Activated naive CD4-positive, alpha-beta T cell treated with anti-CD3 and anti-CD28 coated beads, Interleukin-2, amount 50 U/mL, for 24 hours (primary cell): ENCODE measurements at regions not wholly inside any gene's neighbourhood (a gene's known extent, or its start where the extent isn't known, plus 50 kb on each side); places are given as distances from the start of the nearest gene placed in this dataset.

Experiments
- H3K27ac Mint-ChIP-seq: one replicate; pipeline ENCODE4 v1.8.0; 2021; ENCODE audit warnings: mild to moderate bottlenecking, mixed read lengths
- H3K27me3 Mint-ChIP-seq: one replicate; pipeline ENCODE4 v1.8.0; 2021; ENCODE audit warnings: mixed read lengths
- H3K36me3 Mint-ChIP-seq: one replicate; pipeline ENCODE4 v1.8.0; 2021; ENCODE audit warnings: mixed read lengths
- H3K4me1 Mint-ChIP-seq: one replicate; pipeline ENCODE4 v1.8.0; 2021; ENCODE audit warnings: mixed read lengths
- H3K4me3 Mint-ChIP-seq: one replicate; pipeline ENCODE4 v1.8.0; 2021; ENCODE audit warnings: mild to moderate bottlenecking, mixed read lengths
- H3K9me3 Mint-ChIP-seq: one replicate; pipeline ENCODE4 v1.8.0; 2021; ENCODE audit warnings: mixed read lengths

DNA sequence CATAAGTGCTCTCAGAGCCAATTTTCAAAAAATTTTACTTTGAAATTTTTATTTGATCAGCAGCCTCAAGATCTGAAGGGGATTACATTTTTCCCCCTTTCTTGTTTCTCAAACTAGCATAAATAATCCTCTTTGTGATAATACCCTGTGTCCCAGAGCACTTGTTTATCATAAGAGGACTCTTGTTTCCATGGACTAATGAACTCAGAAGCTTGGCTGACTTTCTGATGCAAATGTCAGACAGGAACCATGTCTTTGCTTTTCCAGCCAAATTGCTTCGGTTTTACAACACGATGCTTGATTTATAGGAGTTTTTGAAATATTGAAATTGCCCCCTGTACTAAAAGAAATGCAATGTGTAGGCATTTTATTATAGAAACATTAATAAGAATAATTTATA, 859.3 kb upstream of the LCORL start:
- Mint-ChIP-seq H3K9me3 (peaks cover 11% of the 10 kb centered on the region), H3K27ac (no peak overlapping the region), H3K4me1 (no peaks in the 10 kb centered on the region), H3K36me3 (no peaks in the 10 kb centered on the region), H3K27me3 (no peaks in the 10 kb centered on the region), H3K4me3 (no peak overlapping the region)

DNA sequence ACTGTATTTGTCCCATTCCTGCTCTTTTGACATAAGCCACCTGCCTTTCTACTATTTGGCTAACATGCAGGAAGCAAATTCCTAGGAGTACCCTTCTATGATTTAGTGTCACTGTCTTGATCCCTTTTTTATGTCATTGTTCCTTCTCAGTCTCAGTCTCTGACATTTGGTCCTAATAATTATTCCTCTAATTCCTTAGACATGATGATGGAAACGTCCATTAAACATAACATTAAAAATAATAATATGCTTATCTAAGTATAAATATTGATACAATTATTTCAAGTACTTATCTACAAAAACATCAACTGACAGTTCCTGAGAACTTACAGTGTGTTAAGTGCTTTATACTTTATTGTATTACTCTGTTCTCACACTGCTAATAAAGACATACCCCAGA, 857.0 kb upstream of the LCORL start:
- H3K27ac Mint-ChIP-seq = no peak overlapping the region
- no peaks in the 10 kb centered on the region for H3K27me3 Mint-ChIP-seq
- peaks cover 11% of the 10 kb centered on the region for H3K9me3 Mint-ChIP-seq
- no peaks in the 10 kb centered on the region for H3K4me1 Mint-ChIP-seq
- H3K36me3 Mint-ChIP-seq = no peaks in the 10 kb centered on the region
- H3K4me3 Mint-ChIP-seq = no peak overlapping the region

DNA sequence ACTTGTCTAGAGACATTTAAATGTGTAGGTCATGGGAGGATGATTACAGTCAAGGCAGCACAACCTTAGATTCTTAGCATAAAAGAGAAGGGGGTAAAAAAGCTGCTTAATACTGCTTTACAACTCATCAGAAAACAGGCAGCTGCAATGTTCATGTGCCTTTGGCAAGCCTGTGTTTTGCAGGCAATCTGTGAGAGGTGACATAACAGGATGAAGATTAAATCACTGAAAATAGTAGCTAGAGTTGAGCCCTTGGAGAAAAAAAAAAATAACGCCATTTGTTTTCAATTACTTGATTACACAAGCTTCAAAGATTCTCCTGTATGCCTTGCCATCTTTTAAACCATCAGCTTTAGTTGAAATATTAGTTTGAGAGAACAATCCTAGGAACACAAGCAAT, 847.6 kb upstream of the LCORL start:
- Mint-ChIP-seq H3K27ac (no peak overlapping the region), H3K9me3 (peaks cover 15% of the 10 kb centered on the region), H3K36me3 (no peaks in the 10 kb centered on the region), H3K4me1 (no peaks in the 10 kb centered on the region), H3K4me3 (no peak overlapping the region), H3K27me3 (no peaks in the 10 kb centered on the region)

DNA sequence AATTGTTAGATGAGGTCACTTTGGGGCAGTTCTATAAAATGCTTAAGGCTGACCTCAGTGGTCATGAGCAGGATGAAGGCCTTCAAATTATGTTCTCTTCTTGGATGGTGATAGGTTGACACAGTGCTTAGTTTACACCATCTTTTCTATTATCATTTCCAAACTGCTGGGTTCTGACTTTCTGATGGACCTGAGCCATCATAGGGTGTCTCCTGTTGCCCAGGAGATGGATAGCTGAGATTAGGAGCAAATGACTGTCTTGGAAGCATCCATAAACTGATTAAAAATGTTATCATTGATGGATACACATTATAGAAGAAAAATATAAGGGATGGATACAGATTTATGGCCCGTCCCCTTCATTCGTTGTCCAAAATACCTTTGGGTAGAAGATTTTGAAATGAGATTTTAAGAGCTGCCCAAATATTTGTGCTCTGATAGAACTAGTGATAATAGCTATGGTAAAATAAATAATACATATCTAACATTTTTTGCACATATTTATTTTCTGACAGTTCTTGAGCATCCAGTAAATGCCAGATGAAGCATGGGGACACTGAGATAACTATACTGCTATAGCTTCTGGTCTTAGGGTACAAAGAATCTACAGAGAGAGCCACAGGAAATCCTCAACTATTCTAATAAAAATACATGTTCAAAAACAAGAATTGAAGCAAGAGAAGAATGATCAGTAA, 839.4 kb upstream of the LCORL start:
- H3K9me3 Mint-ChIP-seq = no peaks in the 10 kb centered on the region
- no peaks in the 10 kb centered on the region for H3K27me3 Mint-ChIP-seq
- H3K27ac Mint-ChIP-seq = no peak overlapping the region
- no peaks in the 10 kb centered on the region for H3K4me1 Mint-ChIP-seq
- no peak overlapping the region for H3K4me3 Mint-ChIP-seq
- H3K36me3 Mint-ChIP-seq = no peaks in the 10 kb centered on the region

DNA sequence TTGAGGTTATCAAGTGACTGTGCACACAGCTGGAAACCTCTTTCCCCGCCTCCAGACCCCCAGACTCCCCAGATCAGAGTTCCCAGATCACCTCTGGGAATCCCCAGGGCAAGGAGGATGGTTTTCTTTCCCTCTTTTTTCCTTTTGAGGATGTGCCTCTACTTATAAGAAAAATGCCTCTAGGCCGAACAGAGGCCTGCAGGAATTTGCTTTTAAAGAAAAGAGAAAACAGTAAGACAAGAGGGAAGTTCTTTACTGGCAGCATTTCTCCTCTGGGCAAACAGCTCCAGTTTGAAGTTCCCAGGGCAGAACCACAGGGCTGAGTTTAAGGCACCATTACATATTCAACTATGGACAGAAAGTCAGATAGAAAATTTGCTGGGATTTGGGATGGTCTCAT, 837.9 kb upstream of the LCORL start:
- H3K27ac Mint-ChIP-seq = no peak overlapping the region
- H3K9me3 Mint-ChIP-seq = no peaks in the 10 kb centered on the region
- H3K4me1 Mint-ChIP-seq = no peaks in the 10 kb centered on the region
- peaks cover 1% of the 10 kb centered on the region for H3K27me3 Mint-ChIP-seq
- no peaks in the 10 kb centered on the region for H3K36me3 Mint-ChIP-seq
- no peak overlapping the region for H3K4me3 Mint-ChIP-seq

DNA sequence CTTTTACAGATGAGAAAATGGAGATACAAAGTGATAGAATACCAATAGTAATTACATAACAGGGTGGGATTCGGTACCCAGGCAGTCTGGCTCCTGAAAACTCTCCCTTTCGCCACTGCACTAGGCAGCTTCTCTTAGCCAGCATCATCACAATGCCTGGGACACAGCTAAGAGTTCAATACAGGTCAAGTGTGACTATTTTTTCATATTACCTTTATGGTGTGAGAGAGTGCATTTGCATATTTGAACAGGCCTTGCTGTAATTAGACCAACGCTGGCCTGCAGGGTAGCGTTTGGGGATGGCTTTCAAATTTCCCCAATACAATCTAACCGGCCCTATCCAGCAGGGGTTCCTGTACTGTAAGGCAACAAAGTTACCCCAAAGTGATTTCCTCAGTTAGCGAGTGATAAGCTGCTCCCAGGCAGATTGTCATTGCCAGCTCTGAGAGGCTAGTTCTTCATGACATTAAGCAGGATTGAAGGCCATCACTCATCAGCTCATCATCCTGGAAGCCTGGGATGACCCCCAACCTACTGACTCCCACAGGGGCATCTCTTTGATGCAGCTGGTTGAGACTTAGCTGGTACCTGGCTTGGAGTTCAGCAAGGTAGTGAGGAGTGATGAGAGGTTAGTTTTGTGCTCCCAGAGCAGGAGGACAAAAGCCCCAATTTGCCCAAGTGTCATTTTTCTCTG, 836.8 kb upstream of the LCORL start:
- Mint-ChIP-seq H3K27me3 (peaks cover 1% of the 10 kb centered on the region), H3K9me3 (no peaks in the 10 kb centered on the region), H3K4me1 (no peaks in the 10 kb centered on the region), H3K4me3 (no peak overlapping the region), H3K27ac (no peak overlapping the region), H3K36me3 (no peaks in the 10 kb centered on the region)

DNA sequence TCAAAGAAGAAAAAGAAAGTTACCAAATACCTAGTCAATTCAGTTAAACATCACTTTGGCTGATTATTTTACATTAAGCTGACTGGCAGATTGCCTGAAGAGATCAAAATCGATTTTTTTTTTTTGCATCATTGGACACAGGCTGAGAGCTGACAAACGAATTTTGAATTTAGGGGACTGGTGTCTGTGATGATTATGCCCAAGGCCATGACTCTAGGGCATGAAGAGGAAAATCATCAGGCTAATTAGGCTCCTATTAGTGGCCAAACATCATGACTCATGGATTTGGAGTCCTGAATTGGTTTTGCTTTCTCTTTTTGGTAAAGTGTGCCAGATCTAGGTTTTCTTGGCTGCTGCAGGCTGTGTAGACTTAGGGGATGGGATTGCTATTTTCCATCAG, 829.3 kb upstream of the LCORL start:
- Mint-ChIP-seq H3K27ac (no peak overlapping the region), H3K9me3 (no peaks in the 10 kb centered on the region), H3K4me1 (no peaks in the 10 kb centered on the region), H3K36me3 (no peaks in the 10 kb centered on the region), H3K4me3 (no peak overlapping the region), H3K27me3 (peaks cover 1% of the 10 kb centered on the region)

DNA sequence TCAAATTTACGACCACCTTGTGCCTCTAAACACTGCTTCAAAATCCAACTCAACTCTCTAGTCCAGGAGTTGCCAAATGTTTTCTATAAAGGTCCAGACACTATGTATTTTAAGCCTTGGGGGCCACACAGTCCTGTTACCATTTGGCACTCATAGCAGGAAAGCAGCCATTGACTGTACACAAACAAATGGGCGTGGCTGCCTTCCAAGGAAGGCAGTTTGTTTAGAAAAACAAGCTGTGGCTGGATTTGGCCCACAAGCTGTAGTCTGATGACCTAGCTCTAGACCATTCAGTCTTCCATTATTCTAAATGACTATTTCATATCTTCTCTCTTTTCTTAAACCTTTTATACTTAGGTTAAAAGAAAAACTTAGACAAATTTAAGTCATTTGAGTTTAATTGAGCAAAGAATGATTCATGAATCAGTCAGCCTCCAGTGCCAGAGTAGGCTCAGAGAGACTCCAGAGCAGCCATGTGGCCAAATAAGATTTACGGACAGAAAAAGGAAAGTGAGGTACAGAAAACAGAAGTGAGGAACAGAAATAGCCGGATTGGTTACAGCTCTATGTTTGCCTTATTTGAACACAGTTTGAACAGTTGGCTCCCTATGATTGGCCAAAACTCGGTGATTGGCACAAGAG, 825.8 kb upstream of the LCORL start:
- Mint-ChIP-seq H3K27me3 (no peaks in the 10 kb centered on the region), H3K36me3 (no peaks in the 10 kb centered on the region), H3K4me3 (no peak overlapping the region)

DNA sequence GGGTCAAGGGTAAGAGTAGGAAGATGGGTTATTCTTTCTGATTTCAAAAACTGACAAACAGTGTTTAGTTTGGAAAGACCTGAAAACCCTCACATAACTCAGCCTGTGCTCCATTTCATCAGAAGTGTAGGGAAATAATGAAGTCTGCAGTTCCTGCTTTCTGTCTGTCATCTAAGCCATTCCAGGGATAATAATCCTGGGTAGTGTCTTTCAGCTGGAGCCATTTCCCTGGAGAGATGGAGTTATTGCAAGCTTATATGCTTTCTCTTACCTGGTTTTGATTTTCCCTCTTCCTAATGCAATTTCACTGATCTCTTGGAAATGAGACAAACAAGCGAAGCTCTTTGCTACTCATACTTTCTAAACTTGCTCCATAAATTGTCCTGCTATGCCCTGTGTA, 824.8 kb upstream of the LCORL start:
- Mint-ChIP-seq H3K9me3 (no peaks in the 10 kb centered on the region), H3K4me3 (no peak overlapping the region), H3K27me3 (no peaks in the 10 kb centered on the region), H3K4me1 (no peaks in the 10 kb centered on the region), H3K27ac (no peak overlapping the region), H3K36me3 (no peaks in the 10 kb centered on the region)

More for the DNA sequence above, 825.8 kb upstream of the LCORL start:
- no peaks in the 10 kb centered on the region for H3K4me1 Mint-ChIP-seq
- H3K9me3 Mint-ChIP-seq = no peaks in the 10 kb centered on the region
- H3K27ac Mint-ChIP-seq = no peak overlapping the region

DNA sequence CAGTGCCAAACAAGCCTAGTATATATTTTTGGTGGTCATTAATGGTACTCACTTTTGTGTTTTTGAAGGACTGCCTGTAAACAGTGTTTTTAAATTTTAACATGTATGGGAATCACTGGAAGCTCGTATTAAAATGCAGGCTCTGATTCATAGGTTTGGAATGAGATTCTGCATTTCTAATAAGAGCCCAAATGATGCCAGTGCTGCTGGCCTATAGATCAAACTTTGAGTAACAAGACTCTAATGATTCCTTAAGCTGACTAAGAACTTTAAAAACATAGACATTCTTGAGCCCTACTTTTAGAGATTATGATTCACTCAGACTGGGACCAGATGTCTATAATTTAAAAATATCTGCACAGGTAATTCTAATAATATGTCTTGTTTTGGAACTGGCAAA, 823.2 kb upstream of the LCORL start:
- Mint-ChIP-seq H3K9me3 (peaks cover 1% of the 10 kb centered on the region), H3K27ac (no peak overlapping the region), H3K4me3 (no peak overlapping the region), H3K4me1 (no peaks in the 10 kb centered on the region), H3K36me3 (no peaks in the 10 kb centered on the region), H3K27me3 (no peaks in the 10 kb centered on the region)

DNA sequence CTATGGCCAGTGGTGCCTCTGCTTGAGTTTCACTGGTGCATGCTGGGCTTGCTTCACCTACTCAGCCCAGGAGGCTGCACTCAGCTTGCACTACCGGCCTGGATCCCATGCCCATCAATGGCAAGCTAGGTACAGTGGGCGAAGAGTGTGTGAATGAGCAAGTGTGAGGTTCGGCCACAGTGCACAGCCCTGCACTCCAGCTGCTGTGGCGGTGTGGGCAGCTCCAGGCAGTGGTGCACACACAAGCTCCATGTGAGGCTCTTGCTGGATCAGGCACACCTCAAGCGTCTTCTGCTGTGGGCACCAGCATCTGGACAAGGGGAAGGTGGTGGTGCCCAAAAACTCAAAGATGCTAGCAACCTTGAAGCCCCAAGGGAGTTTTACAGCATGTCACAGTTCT, 820.9 kb upstream of the LCORL start:
- no peaks in the 10 kb centered on the region for H3K4me1 Mint-ChIP-seq
- no peak overlapping the region for H3K27ac Mint-ChIP-seq
- no peak overlapping the region for H3K4me3 Mint-ChIP-seq
- H3K9me3 Mint-ChIP-seq = peaks cover 5% of the 10 kb centered on the region
- no peaks in the 10 kb centered on the region for H3K27me3 Mint-ChIP-seq
- H3K36me3 Mint-ChIP-seq = no peaks in the 10 kb centered on the region

DNA sequence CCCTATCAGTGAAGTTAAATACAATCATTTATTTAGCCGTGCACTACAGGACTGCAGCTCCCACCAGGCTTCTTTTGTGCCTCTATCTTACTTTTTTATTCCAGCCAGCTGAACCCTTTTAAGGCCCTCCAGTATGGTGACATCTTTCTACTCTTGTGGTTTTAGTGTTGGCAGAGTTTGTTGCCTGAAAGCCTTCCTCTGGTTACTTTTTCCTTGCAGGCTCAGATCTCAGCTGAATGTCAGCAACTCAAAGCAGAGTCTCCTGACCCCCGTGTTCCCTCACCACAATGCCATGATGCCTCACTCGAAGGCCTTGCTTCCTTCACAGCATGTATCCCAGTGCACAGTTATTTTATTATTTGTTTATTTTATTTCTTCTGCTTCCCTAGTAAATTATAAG, 818.9 kb upstream of the LCORL start:
- Mint-ChIP-seq H3K27me3 (no peaks in the 10 kb centered on the region), H3K4me3 (no peak overlapping the region), H3K27ac (no peak overlapping the region), H3K9me3 (peaks cover 5% of the 10 kb centered on the region), H3K4me1 (no peaks in the 10 kb centered on the region), H3K36me3 (no peaks in the 10 kb centered on the region)

DNA sequence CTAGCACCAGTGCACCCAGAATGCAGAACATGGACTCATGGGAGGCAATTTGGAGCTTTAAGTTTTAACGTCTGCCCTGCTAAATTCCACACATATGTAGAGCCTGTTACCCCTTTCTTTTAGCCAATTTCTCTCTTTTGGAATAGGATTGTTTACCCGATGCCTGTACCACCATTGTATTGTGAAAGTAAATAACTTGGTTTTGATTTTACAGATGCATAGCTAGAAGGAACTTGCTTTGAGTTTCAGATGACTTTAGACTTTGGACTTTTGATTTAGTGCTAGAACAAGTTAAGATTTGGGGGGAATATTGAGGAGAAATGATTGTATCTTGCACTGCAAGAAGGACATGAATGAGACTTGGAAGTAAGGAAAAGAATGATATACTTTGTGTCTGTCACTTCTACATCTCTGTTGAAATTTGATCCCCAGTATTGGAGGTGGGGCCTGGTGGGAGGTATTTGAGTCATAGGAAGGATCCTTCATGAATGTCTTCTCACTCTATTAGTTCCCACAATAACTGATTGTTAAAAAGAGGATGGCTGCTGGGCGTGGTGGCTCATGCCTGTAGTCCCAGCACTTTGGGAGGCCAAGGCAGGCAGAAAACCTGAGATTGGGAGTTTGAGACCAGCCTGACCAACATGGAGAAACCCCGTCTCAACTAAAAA, 794.8 kb upstream of the LCORL start:
- no peak overlapping the region for H3K27ac Mint-ChIP-seq
- H3K4me3 Mint-ChIP-seq = no peak overlapping the region
- no peaks in the 10 kb centered on the region for H3K27me3 Mint-ChIP-seq
- H3K9me3 Mint-ChIP-seq = no peaks in the 10 kb centered on the region
- no peaks in the 10 kb centered on the region for H3K4me1 Mint-ChIP-seq
- no peaks in the 10 kb centered on the region for H3K36me3 Mint-ChIP-seq

DNA sequence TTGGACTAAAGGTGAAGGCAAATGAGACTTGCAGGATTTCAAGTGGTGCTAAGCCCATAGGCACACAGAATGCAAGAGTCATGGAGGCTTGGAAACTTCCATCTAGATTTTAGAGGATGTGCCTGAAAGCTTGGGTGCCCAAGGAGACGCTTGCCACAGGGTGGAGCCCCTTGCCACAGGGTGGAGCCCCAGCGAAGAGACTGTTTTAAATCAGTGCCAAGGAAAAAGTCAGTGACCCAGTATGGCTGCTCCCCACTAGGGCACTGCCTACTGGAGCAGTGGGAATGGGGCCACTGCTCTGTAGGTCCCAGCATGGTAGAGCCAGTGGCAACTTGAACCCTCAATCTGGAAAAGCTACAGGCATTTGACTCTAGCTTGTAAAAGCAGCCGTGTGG, 794.2 kb upstream of the LCORL start:
- Mint-ChIP-seq H3K27ac (no peak overlapping the region), H3K4me1 (no peaks in the 10 kb centered on the region), H3K36me3 (no peaks in the 10 kb centered on the region), H3K27me3 (no peaks in the 10 kb centered on the region), H3K9me3 (no peaks in the 10 kb centered on the region), H3K4me3 (no peak overlapping the region)

DNA sequence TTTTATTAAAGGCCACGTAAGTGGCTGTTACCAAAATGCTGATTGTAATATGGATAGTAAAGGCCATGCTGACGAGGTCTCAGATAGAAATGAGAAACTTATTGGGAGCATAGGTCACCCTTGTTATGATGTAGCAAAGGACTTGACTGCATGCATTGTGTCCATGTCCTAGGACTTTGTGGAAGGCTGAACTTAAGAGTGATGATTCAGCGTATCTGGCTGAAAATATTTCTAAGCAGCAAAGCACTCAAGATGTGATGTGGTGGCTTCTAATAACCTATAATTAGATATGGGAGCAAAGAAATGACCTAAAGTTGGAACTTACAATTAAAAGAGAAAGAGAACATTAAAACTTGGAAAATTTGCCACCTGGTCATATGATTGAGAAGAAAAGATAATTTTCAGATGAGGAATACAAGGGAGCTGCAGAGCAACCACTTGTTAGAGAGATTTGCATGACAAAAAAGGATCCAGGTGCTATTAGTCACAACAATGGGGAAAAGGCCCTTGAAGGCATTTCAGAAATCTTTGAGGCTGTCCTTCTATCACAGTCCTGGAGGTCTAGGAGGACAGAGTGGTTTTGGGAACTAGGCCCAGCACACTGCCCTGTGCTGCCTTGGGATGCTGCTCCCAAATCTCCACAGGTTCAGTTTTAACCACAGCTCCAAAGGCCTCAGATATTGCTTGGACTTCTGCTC, 793.7 kb upstream of the LCORL start:
- no peaks in the 10 kb centered on the region for H3K27me3 Mint-ChIP-seq
- no peaks in the 10 kb centered on the region for H3K36me3 Mint-ChIP-seq
- no peaks in the 10 kb centered on the region for H3K9me3 Mint-ChIP-seq
- H3K27ac Mint-ChIP-seq = no peak overlapping the region
- no peaks in the 10 kb centered on the region for H3K4me1 Mint-ChIP-seq
- no peak overlapping the region for H3K4me3 Mint-ChIP-seq
